ENCODE measurements at regions not wholly inside any gene's neighbourhood (a gene's known extent, or its start where the extent isn't known, plus 50 kb on each side); places are given as distances from the start of the nearest gene placed in this dataset.

- H3K4me3 ChIP-seq (ENCODE audit: low read depth, low read length, poor library complexity, severe bottlenecking) = no peak overlapping the region
These were observed 124.8 kb downstream of the SIK1 start for GRCh38 chr21:43302062-43302700.

GRCh38 chr21:43301409-43302061 lies 125.4 kb downstream of the SIK1 start:
- Histone ChIP-seq H3K27ac (ENCODE audit: low read depth, low read length, poor library complexity, severe bottlenecking) (no peak overlapping the region), H3K36me3 (ENCODE audit: insufficient read depth, low read length, poor library complexity, severe bottlenecking) (no peaks in the 10 kb centered on the region), H3K4me3 (ENCODE audit: low read depth, low read length, poor library complexity, severe bottlenecking) (no peak overlapping the region), H3K9me3 (ENCODE audit: low read depth, low read length, poor library complexity, severe bottlenecking) (no peaks in the 10 kb centered on the region), H3K27me3 (replicated peaks; ENCODE audit: insufficient read depth, low read depth, low read length, poor library complexity) (no peaks in the 10 kb centered on the region), H3K4me1 (ENCODE audit: insufficient read depth, low read length, poor library complexity, severe bottlenecking) (no peaks in the 10 kb centered on the region)
- no peak for DNase-seq (ENCODE audit: low spot score)
- BruUV-seq (replicated peaks) = no TSS peak
- ChIA-PET CTCF (no interaction called here), POLR2A (ENCODE audit: low non-redundant PET) (no interaction called here)
- TF ChIP-seq CTCF (conservative IDR thresholded peaks at IDR 0.05; ENCODE audit: low read depth, low read length) (no peak), EZH2 (IDR thresholded peaks at IDR 0.05; ENCODE audit: borderline replicate concordance, low read depth, low read length, poor library complexity, severe bottlenecking) (no peak)
- intact Hi-C loops (cut with micrococcal nuclease; ENCODE audit: unreplicated experiment) = no loop called here

More at GRCh38 chr21:43302062-43302700, 124.8 kb downstream of the SIK1 start:
- no TSS peak for BruUV-seq (replicated peaks)
- no peak for TF ChIP-seq CTCF (conservative IDR thresholded peaks at IDR 0.05; ENCODE audit: low read depth, low read length)
- TF ChIP-seq EZH2 (IDR thresholded peaks at IDR 0.05; ENCODE audit: borderline replicate concordance, low read depth, low read length, poor library complexity, severe bottlenecking) = no peak
- Histone ChIP-seq H3K4me1 (ENCODE audit: insufficient read depth, low read length, poor library complexity, severe bottlenecking) (no peaks in the 10 kb centered on the region), H3K27me3 (replicated peaks; ENCODE audit: insufficient read depth, low read depth, low read length, poor library complexity) (no peaks in the 10 kb centered on the region), H3K9me3 (ENCODE audit: low read depth, low read length, poor library complexity, severe bottlenecking) (no peaks in the 10 kb centered on the region), H3K36me3 (ENCODE audit: insufficient read depth, low read length, poor library complexity, severe bottlenecking) (no peaks in the 10 kb centered on the region), H3K27ac (ENCODE audit: low read depth, low read length, poor library complexity, severe bottlenecking) (no peak overlapping the region)
- DNase-seq (ENCODE audit: low spot score) = no peak
- POLR2A ChIA-PET (ENCODE audit: low non-redundant PET) = no interaction called here
- intact Hi-C loops (cut with micrococcal nuclease; ENCODE audit: unreplicated experiment) = no loop called here
- CTCF ChIA-PET = no interaction called here

GRCh38 chr21:43300496-43301408 lies 126.2 kb downstream of the SIK1 start:
- H3K27ac ChIP-seq (ENCODE audit: low read depth, low read length, poor library complexity, severe bottlenecking) = no peak overlapping the region
- intact Hi-C loops (cut with micrococcal nuclease; ENCODE audit: unreplicated experiment) = no loop called here
- no peaks in the 10 kb centered on the region for H3K9me3 ChIP-seq (ENCODE audit: low read depth, low read length, poor library complexity, severe bottlenecking)
- ChIA-PET CTCF (no interaction called here), POLR2A (ENCODE audit: low non-redundant PET) (interaction anchor here (0.6 kb wide), 1 partner anchor 12 kb away, joined by 9 read pairs; no protein-coding TSS in a partner anchor)
- DNase-seq (ENCODE audit: low spot score) = no peak
- H3K4me3 ChIP-seq (ENCODE audit: low read depth, low read length, poor library complexity, severe bottlenecking) = no peak overlapping the region
- no peaks in the 10 kb centered on the region for H3K36me3 ChIP-seq (ENCODE audit: insufficient read depth, low read length, poor library complexity, severe bottlenecking)
- H3K27me3 ChIP-seq (replicated peaks; ENCODE audit: insufficient read depth, low read depth, low read length, poor library complexity) = no peaks in the 10 kb centered on the region
- no peaks in the 10 kb centered on the region for H3K4me1 ChIP-seq (ENCODE audit: insufficient read depth, low read length, poor library complexity, severe bottlenecking)
- no TSS peak for BruUV-seq (replicated peaks)
- no peak for TF ChIP-seq CTCF (conservative IDR thresholded peaks at IDR 0.05; ENCODE audit: low read depth, low read length)
- TF ChIP-seq EZH2 (IDR thresholded peaks at IDR 0.05; ENCODE audit: borderline replicate concordance, low read depth, low read length, poor library complexity, severe bottlenecking) = no peak

Data from A673 (cell line).